Transverse colon (tissue), 4 donors: ENCODE measurements at regions not wholly inside any gene's neighbourhood (a gene's known extent, or its start where the extent isn't known, plus 50 kb on each side); places are given as distances from the start of the nearest gene placed in this dataset.

ENCODE experiments used
- DNase-seq: peaks from one replicate; pipeline ENCODE4 v3.0.0-alpha.2; 2019
- H3K27ac ChIP-seq, 4 donors: fragments of 200-600 bp; sonication (generic); 2 replicates each; pipeline ENCODE4 v1.5.1; 2016 to 2018; ENCODE audit warnings: inconsistent platforms in 4 of 4
- H3K27me3 ChIP-seq: fragments of 200-600 bp; sonication (generic); 2 replicates; pipeline ENCODE4 v1.5.1; 2017; ENCODE audit warnings: inconsistent platforms
- H3K36me3 ChIP-seq, 4 donors: fragments of 200-600 bp; sonication (generic); 2 replicates each; pipeline ENCODE4 v1.5.1; 2017 to 2019; ENCODE audit warnings: inconsistent platforms in 4 of 4
- H3K4me1 ChIP-seq, 4 donors: fragments of 200-600 bp; sonication (generic); 2 replicates each; pipeline ENCODE4 v1.5.1; 2017 to 2020; ENCODE audit warnings: inconsistent platforms in 4 of 4
- H3K4me3 ChIP-seq, 4 donors: fragments of 200-600 bp; sonication (generic); 1 replicate in 1 of 4; 2 replicates in 3 of 4; pipeline versions ENCODE4 v1.5.1 to v1.6.1; 2017 to 2019; ENCODE audit warnings: inconsistent platforms in 4 of 4
- H3K9me3 ChIP-seq, 2 donors: fragments of 200-600 bp; sonication (generic); 2 replicates each; pipeline ENCODE4 v1.5.1; 2017 to 2019; ENCODE audit warnings: inconsistent platforms in 2 of 2
- EP300 ChIP-seq: sonication (generic); formaldehyde crosslinking; IDR thresholded peaks from one replicate; pipeline ENCODE4 v1.6.1; 2017; ENCODE audit warnings: antibody characterized with exemption, low read depth
- POLR2A ChIP-seq: fragments of 450-650 bp; IDR thresholded peaks from one replicate; pipeline ENCODE4 v1.6.1; 2016; ENCODE audit warnings: antibody characterized with exemption, mild to moderate bottlenecking, moderate library complexity
- POLR2AphosphoS5 ChIP-seq, 3 donors: sonication (generic); formaldehyde crosslinking; IDR thresholded peaks; one replicate each; pipeline ENCODE4 v1.6.1; 2016; ENCODE audit warnings: antibody characterized with exemption in 3 of 3
- WGBS, 2 donors: methylation state at CpG; one replicate each; pipeline ENCODE4 v1.1.5; 2018; ENCODE audit warnings: low coverage in 1 of 2; 5-methylcytosine and 5-hydroxymethylcytosine counted together
- in situ Hi-C, 4 donors: fragments of 200-750 bp; cut with MboI; loops; one replicate each; pipeline versions ENCODE4 v1.15.0 to v1.15.1; 2017; ENCODE audit warnings: low sequenced_read_pairs in 3 of 4, low pct_ligation_motif_present in 1 of 4, low pct_unique_long_range_greater_than_20kb in 1 of 4
- intact Hi-C: fragments of 100-400 bp; cut with DNase I; formaldehyde crosslinking; loops from one replicate; pipeline ENCODE4 v1.15.1; 2023; ENCODE audit warnings: low total_unique reads
- TF ChIP-seq, protein P1 (sequence below), 5 experiments: fragments of 200-600 bp in 3 of 5; fragments of 450-650 bp in 2 of 5; sonication (generic) in 3 of 5; IDR thresholded peaks; 1 replicate in 2 of 5; 2 replicates in 3 of 5; pipeline ENCODE4 v1.5.1; 2016 to 2017; ENCODE audit warnings: antibody characterized with exemption in 5 of 5, inconsistent platforms in 3 of 5, mild to moderate bottlenecking in 2 of 5, moderate library complexity in 1 of 5

DNA sequence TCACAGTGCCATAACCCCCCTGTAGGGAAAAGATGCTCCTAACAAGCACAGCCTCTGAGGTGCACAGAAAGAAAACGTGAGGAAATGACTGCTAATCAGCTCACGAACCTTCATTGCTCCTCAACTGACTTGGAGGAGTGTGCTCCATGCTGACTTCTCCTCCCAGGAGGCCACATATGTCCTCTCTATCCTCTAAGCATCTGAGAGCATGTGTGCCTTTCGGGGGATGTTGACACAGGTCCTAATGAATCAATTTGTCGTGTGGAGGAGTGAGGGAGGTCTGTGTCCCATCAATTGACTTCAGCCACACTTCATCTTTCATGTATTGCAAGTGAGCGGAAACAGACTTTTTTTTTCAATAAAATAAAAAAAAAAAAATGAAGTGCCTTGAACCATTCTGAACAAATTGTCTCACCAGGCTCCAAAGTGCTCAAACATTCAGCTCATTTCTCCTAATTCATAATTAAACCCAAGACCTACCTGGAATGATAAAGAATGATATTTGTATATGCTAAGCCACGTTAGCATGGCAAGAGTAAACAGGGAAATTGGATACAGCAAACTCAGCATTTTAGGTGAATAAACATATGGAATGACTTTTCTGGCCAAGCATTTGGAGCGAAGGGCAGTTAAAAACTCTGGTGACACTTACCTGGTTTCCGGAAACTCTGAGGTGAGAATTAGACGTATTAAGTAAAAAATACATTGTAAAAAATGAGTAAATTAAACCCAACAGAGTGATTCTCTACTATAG, 317.6 kb upstream of the FAT3 start:
- 70 to 73% methylated on average over 6 to 9 of the region's 9 CpGs for WGBS, 2 donors
- Histone ChIP-seq H3K9me3 (no peaks in the 10 kb centered on the region), H3K4me1 (no peaks in the 10 kb centered on the region), H3K27me3 (no peaks in the 10 kb centered on the region), H3K36me3 (no peaks in the 10 kb centered on the region), H3K27ac (no peak overlapping the region), H3K4me3 (no peak overlapping the region)
- intact Hi-C loops: no loop called here
- TF ChIP-seq POLR2AphosphoS5 (IDR thresholded peaks at IDR 0.05) (no peak), POLR2A (no peak), EP300 (no peak)
- TF ChIP-seq, protein P1, sequence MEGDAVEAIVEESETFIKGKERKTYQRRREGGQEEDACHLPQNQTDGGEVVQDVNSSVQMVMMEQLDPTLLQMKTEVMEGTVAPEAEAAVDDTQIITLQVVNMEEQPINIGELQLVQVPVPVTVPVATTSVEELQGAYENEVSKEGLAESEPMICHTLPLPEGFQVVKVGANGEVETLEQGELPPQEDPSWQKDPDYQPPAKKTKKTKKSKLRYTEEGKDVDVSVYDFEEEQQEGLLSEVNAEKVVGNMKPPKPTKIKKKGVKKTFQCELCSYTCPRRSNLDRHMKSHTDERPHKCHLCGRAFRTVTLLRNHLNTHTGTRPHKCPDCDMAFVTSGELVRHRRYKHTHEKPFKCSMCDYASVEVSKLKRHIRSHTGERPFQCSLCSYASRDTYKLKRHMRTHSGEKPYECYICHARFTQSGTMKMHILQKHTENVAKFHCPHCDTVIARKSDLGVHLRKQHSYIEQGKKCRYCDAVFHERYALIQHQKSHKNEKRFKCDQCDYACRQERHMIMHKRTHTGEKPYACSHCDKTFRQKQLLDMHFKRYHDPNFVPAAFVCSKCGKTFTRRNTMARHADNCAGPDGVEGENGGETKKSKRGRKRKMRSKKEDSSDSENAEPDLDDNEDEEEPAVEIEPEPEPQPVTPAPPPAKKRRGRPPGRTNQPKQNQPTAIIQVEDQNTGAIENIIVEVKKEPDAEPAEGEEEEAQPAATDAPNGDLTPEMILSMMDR (IDR thresholded peaks at IDR 0.05): no peak
- in situ Hi-C loops: no loop called here
- DNase-seq: no peak

DNA sequence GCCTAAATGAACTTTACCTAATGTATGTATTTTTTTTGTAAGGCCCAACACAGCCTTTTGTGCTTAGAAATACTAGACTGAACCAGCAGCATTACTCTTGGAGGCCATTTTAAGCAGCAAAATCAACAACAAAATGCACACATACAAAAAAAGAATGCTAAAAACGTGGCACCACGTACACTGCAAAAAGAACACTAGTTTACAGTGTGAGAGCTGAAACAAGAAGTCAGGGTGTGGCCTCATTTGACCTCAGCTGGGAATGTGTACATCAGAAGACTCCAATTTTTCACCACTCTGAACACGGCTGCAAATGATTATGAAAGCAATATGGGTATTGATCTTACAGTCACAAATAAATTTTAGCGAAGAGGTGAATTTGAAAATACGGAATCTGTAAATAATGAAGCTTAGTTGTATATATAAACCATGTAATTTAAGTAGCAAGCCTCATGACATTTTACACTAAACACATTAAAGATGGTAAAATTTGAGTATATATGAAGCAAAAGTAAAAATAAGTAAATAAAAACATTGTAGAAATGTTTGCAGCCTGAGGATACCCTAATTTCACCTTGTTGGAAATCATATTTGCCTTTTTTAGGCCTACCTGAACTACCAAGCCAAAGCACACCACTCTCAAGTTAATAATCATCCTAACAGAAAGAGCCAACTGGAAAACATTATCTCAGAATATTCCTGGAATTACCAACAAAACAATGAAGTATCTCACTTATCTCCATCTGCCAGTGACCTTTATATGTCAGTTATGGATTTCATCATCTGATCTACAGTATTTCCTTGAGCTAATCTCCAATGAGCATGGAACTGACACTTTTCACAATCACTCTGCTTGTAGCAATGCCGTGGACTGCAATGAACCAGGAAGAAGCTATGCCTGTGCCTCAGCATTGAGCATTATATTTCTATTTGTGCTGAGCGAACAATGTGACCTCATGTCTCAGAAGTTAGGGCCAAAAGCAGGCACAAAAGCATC, 319.5 kb upstream of the FAT3 start:
- no peak overlapping the region for H3K27ac ChIP-seq
- H3K4me1 ChIP-seq: no peaks in the 10 kb centered on the region
- H3K36me3 ChIP-seq: no peaks in the 10 kb centered on the region
- DNase-seq: no peak
- 72 to 77% methylated on average over 7 of the region's 7 CpGs for WGBS, 2 donors
- H3K4me3 ChIP-seq: no peak overlapping the region
- H3K9me3 ChIP-seq: no peaks in the 10 kb centered on the region
- intact Hi-C loops: no loop called here
- H3K27me3 ChIP-seq: no peaks in the 10 kb centered on the region
- TF ChIP-seq, protein P1 (IDR thresholded peaks at IDR 0.05): no peak
- TF ChIP-seq POLR2AphosphoS5 (IDR thresholded peaks at IDR 0.05): no peak
- no peak for TF ChIP-seq POLR2A
- no peak for TF ChIP-seq EP300
- in situ Hi-C loops: no loop called here

DNA sequence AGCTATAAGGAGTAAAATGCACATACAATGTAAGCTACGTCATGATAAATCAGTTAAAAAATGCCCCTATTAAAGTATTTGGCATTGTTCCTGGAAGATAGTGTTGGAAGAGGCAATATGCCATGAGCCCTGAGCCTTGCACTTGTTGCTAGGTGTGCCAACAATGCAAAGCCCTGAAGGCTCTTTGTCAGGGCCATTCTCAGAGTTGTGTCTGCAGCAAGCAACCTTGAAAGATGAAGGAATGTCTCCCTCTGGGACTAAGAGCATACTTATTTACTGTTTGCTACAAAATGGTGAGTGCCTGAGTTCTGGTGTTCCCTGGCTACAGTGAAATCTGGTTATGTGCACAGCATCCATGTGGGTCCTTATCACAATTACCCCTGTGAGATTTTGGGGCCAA, 322.3 kb upstream of the FAT3 start:
- in situ Hi-C loops: no loop called here
- Histone ChIP-seq H3K4me1 (no peaks in the 10 kb centered on the region), H3K36me3 (no peaks in the 10 kb centered on the region), H3K27me3 (no peaks in the 10 kb centered on the region), H3K4me3 (no peak overlapping the region), H3K9me3 (no peaks in the 10 kb centered on the region), H3K27ac (no peak overlapping the region)
- TF ChIP-seq, protein P1 (IDR thresholded peaks at IDR 0.05): no peak
- TF ChIP-seq EP300: no peak
- TF ChIP-seq POLR2A: no peak
- TF ChIP-seq POLR2AphosphoS5 (IDR thresholded peaks at IDR 0.05): no peak
- 54 to 82% methylated on average over 1 of the region's 1 CpG for WGBS, 2 donors
- no peak for DNase-seq
- intact Hi-C loops: no loop called here

DNA sequence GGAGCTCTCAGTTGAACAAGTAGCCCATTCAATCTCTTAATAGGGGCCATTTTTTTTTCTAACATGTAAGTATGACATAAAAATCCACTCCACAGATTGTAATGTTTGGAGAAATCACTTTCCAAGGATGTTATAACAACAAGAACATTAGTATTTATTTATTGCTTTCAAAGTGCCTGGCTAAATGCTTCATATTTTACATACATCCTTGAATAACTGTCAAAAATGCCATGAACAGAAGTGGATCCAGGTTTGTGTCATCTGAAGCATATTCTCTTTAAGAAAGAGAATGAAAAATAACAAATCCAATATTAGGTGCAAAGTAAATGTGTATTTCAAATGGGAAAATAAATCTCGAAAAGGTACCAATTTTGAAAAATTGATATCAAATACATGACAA, 344.0 kb upstream of the FAT3 start:
- no peak for TF ChIP-seq EP300
- TF ChIP-seq, protein P1 (IDR thresholded peaks at IDR 0.05): no peak
- no peak for TF ChIP-seq POLR2AphosphoS5 (IDR thresholded peaks at IDR 0.05)
- no peak for TF ChIP-seq POLR2A
- 55 to 93% methylated on average over 1 of the region's 1 CpG for WGBS, 2 donors
- H3K4me1 ChIP-seq: no peaks in the 10 kb centered on the region
- H3K27ac ChIP-seq: no peak overlapping the region
- DNase-seq: no peak
- intact Hi-C loops: no loop called here
- no peaks in the 10 kb centered on the region for H3K9me3 ChIP-seq
- no peaks in the 10 kb centered on the region for H3K27me3 ChIP-seq
- in situ Hi-C loops: no loop called here
- no peak overlapping the region for H3K4me3 ChIP-seq
- no peaks in the 10 kb centered on the region for H3K36me3 ChIP-seq
